Suprapubic skin (tissue), 4 donors: ENCODE measurements at regions not wholly inside any gene's neighbourhood (a gene's known extent, or its start where the extent isn't known, plus 50 kb on each side); places are given as distances from the start of the nearest gene placed in this dataset.

Experiments used
- DNase-seq, 2 donors: peaks; one replicate each; pipeline ENCODE4 v3.0.0-alpha.2; 2019; ENCODE audit warnings: low spot score in 2 of 2
- H3K27ac ChIP-seq: fragments of 200-600 bp; sonication (generic); one replicate; pipeline ENCODE4 v1.5.1; 2019
- H3K27me3 ChIP-seq: fragments of 200-600 bp; sonication (generic); one replicate; pipeline ENCODE4 v1.5.1; 2019
- H3K36me3 ChIP-seq: fragments of 200-600 bp; sonication (generic); one replicate; pipeline ENCODE4 v1.5.1; 2019
- H3K4me1 ChIP-seq: fragments of 200-600 bp; sonication (generic); one replicate; pipeline ENCODE4 v1.5.1; 2019
- H3K4me3 ChIP-seq: fragments of 200-600 bp; sonication (generic); one replicate; pipeline ENCODE4 v1.5.1; 2019; ENCODE audit warnings: mild to moderate bottlenecking
- H3K9me3 ChIP-seq: fragments of 200-600 bp; sonication (generic); one replicate; pipeline ENCODE4 v1.5.1; 2019
- EP300 ChIP-seq: sonication (generic); formaldehyde crosslinking; IDR thresholded peaks from one replicate; pipeline ENCODE4 v1.6.1; 2017; ENCODE audit warnings: antibody characterized with exemption
- POLR2A ChIP-seq, 2 donors: fragments of 450-650 bp; IDR thresholded peaks; one replicate each; pipeline ENCODE4 v1.6.1; 2017; ENCODE audit warnings: antibody characterized with exemption in 2 of 2, mild to moderate bottlenecking in 2 of 2, moderate library complexity in 2 of 2
- POLR2AphosphoS5 ChIP-seq, 3 donors: sonication (generic); formaldehyde crosslinking; IDR thresholded peaks; one replicate each; pipeline ENCODE4 v1.6.1; 2017; ENCODE audit warnings: antibody characterized with exemption in 3 of 3
- WGBS: methylation state at CpG from one replicate; pipeline ENCODE4 v1.1.5; 2018; 5-methylcytosine and 5-hydroxymethylcytosine counted together
- TF ChIP-seq, protein P1 (sequence below), 2 donors: fragments of 200-600 bp in 1 of 2; fragments of 450-650 bp in 1 of 2; sonication (generic) in 1 of 2; IDR thresholded peaks; one replicate each; pipeline ENCODE4 v1.5.1; 2016 to 2019; ENCODE audit warnings: antibody characterized with exemption in 2 of 2, mild to moderate bottlenecking in 1 of 2, moderate library complexity in 1 of 2

DNA sequence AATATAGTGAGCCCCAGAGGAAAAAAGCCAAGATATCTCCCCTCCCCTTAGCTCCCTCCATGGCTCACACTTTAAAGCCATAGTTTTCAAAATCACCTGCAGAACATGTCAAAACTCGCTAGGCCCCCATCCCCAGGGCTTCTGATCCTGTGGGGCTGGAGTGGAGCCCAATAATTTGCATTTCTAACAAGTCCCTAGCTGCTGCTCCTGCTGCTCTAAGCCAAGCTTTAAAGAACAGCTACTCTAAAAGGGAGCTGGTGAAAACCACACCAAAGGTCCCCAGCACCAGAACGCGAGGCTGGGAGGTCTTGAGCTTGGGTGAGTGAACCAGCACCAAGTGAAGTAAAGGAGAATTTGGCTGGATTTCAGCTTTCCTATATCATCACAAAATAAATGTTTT is 237.1 kb downstream of the ZNF674 start:
- 31% methylated on average over 3 of the region's 3 CpGs for WGBS
- H3K9me3 ChIP-seq: no peaks in the 10 kb centered on the region

GRCh38 chrX:46306103-46306502 is 239.1 kb downstream of the ZNF674 start:
- H3K27ac ChIP-seq: no peak overlapping the region
- no peaks in the 10 kb centered on the region for H3K9me3 ChIP-seq
- H3K36me3 ChIP-seq: no peaks in the 10 kb centered on the region
- H3K4me3 ChIP-seq: no peak overlapping the region
- H3K4me1 ChIP-seq: no peaks in the 10 kb centered on the region
- 72% methylated on average over 3 of the region's 3 CpGs for WGBS
- no peak for DNase-seq
- TF ChIP-seq POLR2A (IDR thresholded peaks at IDR 0.05) (no peak), POLR2AphosphoS5 (IDR thresholded peaks at IDR 0.05) (no peak), EP300 (no peak)
- TF ChIP-seq, protein P1, sequence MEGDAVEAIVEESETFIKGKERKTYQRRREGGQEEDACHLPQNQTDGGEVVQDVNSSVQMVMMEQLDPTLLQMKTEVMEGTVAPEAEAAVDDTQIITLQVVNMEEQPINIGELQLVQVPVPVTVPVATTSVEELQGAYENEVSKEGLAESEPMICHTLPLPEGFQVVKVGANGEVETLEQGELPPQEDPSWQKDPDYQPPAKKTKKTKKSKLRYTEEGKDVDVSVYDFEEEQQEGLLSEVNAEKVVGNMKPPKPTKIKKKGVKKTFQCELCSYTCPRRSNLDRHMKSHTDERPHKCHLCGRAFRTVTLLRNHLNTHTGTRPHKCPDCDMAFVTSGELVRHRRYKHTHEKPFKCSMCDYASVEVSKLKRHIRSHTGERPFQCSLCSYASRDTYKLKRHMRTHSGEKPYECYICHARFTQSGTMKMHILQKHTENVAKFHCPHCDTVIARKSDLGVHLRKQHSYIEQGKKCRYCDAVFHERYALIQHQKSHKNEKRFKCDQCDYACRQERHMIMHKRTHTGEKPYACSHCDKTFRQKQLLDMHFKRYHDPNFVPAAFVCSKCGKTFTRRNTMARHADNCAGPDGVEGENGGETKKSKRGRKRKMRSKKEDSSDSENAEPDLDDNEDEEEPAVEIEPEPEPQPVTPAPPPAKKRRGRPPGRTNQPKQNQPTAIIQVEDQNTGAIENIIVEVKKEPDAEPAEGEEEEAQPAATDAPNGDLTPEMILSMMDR (IDR thresholded peaks at IDR 0.05): no peak
- H3K27me3 ChIP-seq: no peaks in the 10 kb centered on the region

More for the DNA sequence above, 237.1 kb downstream of the ZNF674 start:
- Histone ChIP-seq H3K27ac (no peak overlapping the region), H3K4me1 (peaks cover 3% of the 10 kb centered on the region), H3K36me3 (no peaks in the 10 kb centered on the region), H3K27me3 (no peaks in the 10 kb centered on the region), H3K4me3 (no peak overlapping the region)
- TF ChIP-seq EP300 (no peak), POLR2A (IDR thresholded peaks at IDR 0.05) (no peak), POLR2AphosphoS5 (IDR thresholded peaks at IDR 0.05) (no peak)
- TF ChIP-seq, protein P1 (IDR thresholded peaks at IDR 0.05): no peak
- no peak for DNase-seq

DNA sequence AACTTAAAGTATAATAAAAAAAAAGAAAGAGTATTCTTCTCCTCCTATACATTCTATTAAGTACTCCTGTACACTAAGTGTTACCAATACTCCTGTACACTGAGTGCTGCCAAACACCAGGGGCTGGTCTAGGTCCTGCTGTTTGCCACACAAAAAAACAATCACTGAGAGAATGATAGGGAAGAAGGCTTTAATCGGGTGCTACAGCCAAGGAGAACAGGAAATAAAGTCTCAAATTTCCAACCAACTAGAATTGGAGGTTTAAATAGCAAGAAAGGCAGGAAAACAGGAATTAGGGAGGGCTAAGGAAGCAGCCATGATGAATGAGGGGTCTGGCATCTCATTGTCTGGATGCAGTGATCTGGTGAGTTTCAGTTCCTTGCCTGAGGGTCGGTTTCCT is 239.8 kb downstream of the ZNF674 start:
- Histone ChIP-seq H3K9me3 (no peaks in the 10 kb centered on the region), H3K4me1 (no peaks in the 10 kb centered on the region), H3K27me3 (no peaks in the 10 kb centered on the region), H3K36me3 (no peaks in the 10 kb centered on the region), H3K4me3 (no peak overlapping the region), H3K27ac (no peak overlapping the region)
- no peak for DNase-seq
- WGBS: 75% methylated on average over 2 of the region's 2 CpGs
- TF ChIP-seq POLR2A (IDR thresholded peaks at IDR 0.05) (no peak), EP300 (no peak), POLR2AphosphoS5 (IDR thresholded peaks at IDR 0.05) (no peak)
- TF ChIP-seq, protein P1 (IDR thresholded peaks at IDR 0.05): no peak

GRCh38 chrX:46301903-46302302 is 243.3 kb downstream of the ZNF674 start:
- no peak overlapping the region for H3K27ac ChIP-seq
- H3K4me3 ChIP-seq: no peak overlapping the region
- H3K9me3 ChIP-seq: no peaks in the 10 kb centered on the region
- no peaks in the 10 kb centered on the region for H3K36me3 ChIP-seq
- no peaks in the 10 kb centered on the region for H3K4me1 ChIP-seq
- TF ChIP-seq, protein P1 (IDR thresholded peaks at IDR 0.05): no peak
- TF ChIP-seq POLR2AphosphoS5 (IDR thresholded peaks at IDR 0.05): no peak
- TF ChIP-seq EP300: no peak
- no peak for TF ChIP-seq POLR2A (IDR thresholded peaks at IDR 0.05)
- no peaks in the 10 kb centered on the region for H3K27me3 ChIP-seq
- 88% methylated on average over 2 of the region's 2 CpGs for WGBS
- DNase-seq: no peak

- Histone ChIP-seq H3K4me3 (no peak overlapping the region), H3K4me1 (no peaks in the 10 kb centered on the region), H3K27me3 (no peaks in the 10 kb centered on the region), H3K9me3 (no peaks in the 10 kb centered on the region), H3K27ac (no peak overlapping the region), H3K36me3 (no peaks in the 10 kb centered on the region)
- 71% methylated on average over 2 of the region's 2 CpGs for WGBS
- TF ChIP-seq, protein P1 (IDR thresholded peaks at IDR 0.05): no peak
- TF ChIP-seq POLR2AphosphoS5 (IDR thresholded peaks at IDR 0.05): no peak
- DNase-seq: no peak
Observed at GRCh38 chrX:46298821-46299220, 246.4 kb downstream of the ZNF674 start.
